Activated CD8-positive, alpha-beta memory T cell treated with anti-CD3 and anti-CD28 coated beads for 1 hour (primary cell): ENCODE measurements at regions not wholly inside any gene's neighbourhood (a gene's known extent, or its start where the extent isn't known, plus 50 kb on each side); places are given as distances from the start of the nearest gene placed in this dataset.
"Not testable (repeated sequence)": the region's sequence is repeated elsewhere in the genome, so short reads cannot be mapped to it uniquely, and the experiment has no call there.

Experiments
- DNase-seq, 2 donors: peaks; one replicate each; pipeline ENCODE4 v3.0.0-alpha.2; 2020; ENCODE audit warnings: low read depth in 1 of 2; ENCODE audit errors: extremely low read depth in 1 of 2

GRCh38 chr2:225794652-225795400, 395.3 kb downstream of the NYAP2 start:
- DNase-seq = no peak

DNA sequence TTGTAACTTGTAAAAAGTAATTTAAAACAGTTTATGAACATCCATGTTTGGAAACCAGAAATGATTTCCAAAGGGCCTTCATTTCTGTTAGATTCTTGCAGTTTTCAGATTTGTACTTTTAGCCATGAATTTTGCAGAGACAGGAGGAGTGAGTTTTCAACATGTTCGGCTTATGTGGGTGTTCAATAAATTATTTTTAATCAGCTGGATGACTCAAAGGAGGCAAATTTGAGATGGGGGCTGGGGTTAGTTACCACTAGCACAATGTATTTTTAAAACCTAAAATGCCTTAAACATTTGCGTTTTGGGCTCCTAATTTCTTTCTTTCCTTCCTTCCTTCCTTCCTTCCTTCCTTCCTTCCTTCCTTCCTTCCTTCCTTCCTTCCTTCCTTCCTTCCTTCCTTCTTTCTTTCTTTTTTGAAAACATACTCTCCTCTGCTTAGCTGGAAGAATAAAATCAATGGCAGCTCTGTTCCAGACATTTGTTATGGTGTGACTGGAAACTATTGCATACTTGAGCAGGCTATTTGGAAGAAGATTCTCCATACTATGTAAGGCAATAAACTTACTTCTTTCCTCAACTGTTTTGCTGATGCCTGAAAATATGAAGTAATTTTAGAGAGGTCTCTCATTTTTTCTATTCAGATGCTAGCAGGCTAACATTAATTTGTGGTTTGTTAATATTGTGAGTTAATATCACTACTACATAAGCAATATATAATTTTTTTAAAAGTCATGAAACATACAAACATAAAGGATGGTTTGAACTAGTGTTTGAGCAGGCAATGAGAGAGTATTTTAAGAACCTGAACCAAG, 394.4 kb downstream of the NYAP2 start:
- DNase-seq = no peak

DNA sequence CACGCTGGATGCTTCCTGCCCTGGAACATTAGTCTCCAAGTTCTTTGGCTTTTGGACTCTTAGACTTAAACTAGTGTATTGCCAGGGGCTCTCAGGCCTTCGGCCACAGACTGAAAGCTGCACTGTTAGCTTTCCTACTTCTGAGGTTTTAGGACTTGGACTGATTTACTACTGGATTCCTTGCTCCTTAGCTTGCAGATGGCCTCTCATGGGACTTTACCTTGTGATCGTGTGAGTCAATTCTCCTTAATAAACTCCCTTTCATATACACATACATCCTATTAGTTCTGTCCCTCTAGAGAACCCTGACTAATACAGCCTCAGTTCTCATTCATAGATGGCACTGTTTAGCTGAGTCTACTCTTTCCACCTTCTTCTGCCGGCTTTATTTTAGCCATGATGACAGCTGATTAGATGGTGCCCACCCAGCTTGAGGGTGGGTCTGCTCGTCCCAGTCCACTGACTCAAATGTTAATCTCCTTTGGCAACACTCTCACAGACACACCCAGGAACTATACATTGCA, 389.1 kb downstream of the NYAP2 start:
- DNase-seq = no peak

GRCh38 chr2:225787497-225787896, 388.0 kb downstream of the NYAP2 start:
- DNase-seq = no peak

- no peak for DNase-seq
These were observed 382.5 kb downstream of the NYAP2 start for GRCh38 chr2:225781991-225782390.

DNA sequence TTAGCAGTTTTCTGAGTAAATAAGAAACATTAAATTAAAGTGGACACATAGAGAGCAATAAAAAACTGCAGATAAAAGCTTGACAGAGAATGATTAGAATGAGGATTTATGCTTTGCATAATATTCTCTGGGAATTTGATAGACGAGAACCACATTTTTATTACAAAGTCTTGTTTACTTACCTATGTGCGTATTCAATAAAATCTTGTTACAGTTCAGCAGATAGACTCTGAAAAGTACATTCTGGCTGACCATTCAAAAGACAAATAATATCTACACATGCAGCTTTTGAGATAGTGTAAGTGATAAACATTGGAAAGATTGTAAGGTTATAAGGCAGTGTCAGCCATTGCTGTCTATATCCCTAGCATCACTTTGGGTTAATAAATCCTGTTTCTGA, 381.6 kb downstream of the NYAP2 start:
- DNase-seq = no peak

- no peak for DNase-seq
These were observed 380.3 kb downstream of the NYAP2 start for GRCh38 chr2:225779829-225780228.

DNA sequence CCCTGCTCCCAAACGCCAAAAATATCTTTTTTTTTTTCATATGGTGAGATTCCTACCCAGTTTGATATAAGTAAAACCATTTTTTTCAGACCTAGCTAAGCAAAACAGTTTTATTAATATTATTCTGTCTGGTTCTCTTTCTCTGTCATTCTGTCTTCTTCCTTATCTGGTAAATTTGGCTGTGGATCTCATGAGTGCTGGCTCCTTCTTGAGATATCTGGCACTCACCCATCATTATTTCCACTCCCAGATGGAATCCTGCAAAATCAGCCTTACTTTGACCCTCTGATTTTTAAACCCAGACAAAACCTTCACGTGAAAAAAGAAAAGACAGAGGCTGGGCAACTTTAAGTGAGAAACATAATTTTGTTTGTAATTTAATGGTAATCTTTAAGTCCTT, 373.6 kb downstream of the NYAP2 start:
- DNase-seq = no peak

GRCh38 chr2:225771701-225772100, 372.2 kb downstream of the NYAP2 start:
- no peak for DNase-seq

- no peak for DNase-seq
These were observed 369.2 kb downstream of the NYAP2 start for GRCh38 chr2:225768741-225769140.

DNA sequence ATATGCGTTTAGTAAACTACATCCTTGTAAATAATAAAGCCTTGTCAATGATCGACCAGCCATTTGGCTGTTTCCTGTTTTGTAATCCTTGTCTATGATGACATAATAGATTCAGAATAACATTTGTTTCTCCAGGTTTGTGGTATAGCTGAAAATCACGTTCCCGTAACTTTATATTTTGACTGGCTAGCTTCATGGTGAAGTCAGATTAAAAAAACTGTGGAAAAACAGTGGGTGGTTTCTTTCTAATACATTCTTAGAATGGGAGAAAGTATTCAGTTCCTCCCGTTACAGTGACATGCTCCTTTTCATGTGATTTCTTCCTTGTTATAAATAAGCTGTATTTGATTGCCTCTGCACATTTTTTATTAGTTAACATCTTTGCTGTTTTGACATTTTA, 366.9 kb downstream of the NYAP2 start:
- DNase-seq = no peak

DNA sequence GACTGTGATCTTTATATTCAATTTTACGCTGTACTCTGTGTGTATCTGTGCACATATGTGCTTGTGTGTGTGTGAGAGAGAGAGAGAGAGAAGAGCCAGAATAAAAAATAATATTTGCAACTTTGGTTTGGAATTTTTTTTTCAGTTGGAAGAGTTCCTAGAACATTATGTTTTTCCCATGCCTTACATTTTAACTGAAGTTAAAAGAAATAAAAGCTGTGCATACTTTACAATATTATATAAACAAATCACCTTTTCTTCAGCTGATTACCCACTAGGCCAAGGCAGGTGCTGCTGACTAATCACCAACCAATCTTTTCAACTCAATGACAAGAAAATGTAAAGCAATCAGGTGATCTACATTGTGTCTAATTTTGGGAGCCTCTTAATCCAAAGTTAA, 366.3 kb downstream of the NYAP2 start:
- no peak for DNase-seq

DNA sequence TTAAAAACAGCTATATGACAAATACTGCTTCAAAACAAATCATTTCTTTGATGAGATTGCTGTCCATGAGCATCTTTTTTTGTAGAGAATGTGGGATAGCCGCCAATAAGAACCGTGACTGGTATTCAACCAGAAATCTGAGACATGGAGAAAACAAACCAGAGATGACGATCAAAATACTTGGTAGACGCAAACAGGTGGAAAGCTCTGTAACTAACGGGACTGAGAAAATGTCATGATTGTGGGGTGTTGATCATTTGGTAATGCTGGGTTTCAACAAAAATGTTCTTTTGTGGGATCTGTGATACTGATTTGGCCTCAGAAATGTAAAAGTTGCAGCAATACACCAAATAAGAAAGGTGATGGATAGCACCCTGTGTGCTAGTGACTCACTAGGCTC, 364.8 kb downstream of the NYAP2 start:
- no peak for DNase-seq

DNA sequence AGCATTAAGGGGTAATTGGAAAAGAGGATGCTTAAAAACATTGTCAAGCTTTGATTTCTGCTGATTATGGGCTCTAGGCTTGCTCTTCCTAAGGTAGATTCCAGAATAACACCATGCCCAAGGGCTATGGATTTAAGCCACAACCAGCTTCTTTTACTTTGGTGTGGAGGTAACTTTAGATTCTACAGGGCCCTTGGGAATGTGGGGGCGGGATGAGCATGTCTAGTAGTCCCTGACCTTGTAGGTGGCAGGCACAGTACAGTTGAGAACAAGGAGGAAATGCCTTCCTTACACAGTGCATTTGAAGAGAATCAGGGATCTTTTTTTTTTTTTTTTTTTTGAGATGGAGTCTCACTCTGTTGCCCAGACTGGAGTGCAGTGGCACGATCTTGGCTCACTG, 364.2 kb downstream of the NYAP2 start:
- DNase-seq = no peak

- DNase-seq = no peak
These were observed 361.9 kb downstream of the NYAP2 start for GRCh38 chr2:225761396-225761795.

DNA sequence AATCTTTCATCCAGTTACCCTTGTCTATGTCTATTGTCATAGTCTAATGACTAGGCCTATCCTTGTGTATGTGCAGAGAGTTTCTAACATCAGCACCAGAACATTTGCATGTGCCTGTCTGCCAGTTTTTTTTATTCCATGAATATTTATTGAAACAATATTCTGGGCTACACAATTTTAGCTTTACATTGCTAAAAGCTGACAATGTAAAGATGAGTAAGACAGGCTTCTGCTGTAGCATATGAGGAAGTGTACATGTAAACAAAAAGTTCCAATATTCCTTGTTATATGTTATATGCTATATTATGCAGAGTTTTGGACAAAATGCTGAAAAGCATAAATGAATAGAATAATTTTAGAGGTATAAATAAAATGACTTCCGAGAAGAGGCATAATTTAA, 357.7 kb downstream of the NYAP2 start:
- DNase-seq = no peak

DNA sequence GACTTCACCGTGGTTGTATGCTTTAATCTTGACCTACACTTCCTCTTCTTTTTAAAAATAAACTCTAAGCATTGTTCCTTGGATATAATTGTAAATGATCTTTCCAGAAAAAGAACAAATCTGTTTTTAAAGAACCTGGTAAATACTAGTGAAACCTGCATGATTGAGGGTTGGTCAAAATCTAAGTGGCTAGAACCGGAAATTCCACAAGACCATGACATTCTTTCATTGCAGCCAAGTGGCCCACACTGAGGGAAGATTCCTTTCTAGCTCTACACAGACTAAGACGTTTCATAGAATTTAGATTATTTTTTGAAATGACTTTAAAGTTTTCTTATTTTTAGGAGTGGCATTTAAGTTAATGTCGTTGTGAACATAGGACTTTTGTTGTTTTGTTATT, 356.7 kb downstream of the NYAP2 start:
- DNase-seq = no peak

DNA sequence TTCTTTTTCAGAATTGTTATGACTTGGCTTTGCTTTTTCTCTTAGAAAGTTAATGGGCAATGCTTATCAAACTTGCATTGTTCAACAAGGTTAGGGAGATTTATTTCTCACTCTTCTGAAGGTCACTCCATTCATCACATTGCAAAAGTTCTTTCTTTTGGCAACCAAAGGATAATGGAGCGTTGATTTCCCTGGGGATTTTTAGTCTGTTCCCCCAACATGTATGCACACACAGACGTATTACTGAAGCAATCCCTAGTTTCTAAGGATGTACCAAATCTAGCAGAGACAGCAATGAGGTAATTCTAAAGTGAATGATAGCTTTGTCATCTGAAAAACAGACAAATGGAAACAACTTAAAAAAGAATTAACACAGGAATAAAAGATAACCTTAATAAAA, 349.1 kb downstream of the NYAP2 start:
- DNase-seq = no peak

DNA sequence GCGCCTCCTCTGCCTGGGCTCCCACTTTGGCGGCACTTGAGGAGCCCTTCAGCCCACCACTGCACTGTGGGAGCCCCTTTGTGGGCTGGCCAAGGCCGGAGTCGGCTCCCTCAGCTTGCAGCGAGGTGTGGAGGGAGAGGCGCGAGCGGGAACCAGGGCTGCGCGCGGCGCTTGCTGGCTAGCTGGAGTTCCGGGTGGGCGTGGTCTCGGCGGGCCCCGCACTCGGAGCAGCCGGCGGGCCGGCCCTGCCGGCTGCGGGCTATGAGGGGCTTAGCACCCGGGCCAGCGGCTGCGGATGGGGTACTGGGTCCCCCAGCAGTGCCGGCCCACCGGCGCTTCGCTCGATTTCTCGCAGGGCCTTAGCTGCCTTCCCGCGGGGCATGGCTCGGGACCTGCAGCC, 344.5 kb downstream of the NYAP2 start:
- DNase-seq = not testable (repeated sequence)

DNA sequence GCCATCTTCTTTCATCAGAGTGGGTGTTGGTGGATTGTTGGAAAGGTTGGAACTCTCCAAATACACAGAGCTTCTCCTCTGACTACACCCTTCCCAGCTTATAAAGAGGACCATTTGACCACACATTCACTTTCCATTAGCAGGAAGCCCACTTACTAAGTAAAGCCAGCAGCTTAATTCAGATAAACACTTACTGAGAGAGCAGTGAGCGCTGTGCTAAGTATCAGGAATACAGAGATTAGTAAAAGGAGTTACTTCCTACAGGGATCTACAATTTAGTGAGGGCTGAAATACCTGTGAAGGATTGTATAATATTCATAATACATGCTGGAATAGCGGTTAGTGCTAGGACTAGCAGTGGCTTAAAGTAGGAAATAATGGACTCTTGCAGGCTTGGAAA, 343.0 kb downstream of the NYAP2 start:
- DNase-seq = no peak

DNA sequence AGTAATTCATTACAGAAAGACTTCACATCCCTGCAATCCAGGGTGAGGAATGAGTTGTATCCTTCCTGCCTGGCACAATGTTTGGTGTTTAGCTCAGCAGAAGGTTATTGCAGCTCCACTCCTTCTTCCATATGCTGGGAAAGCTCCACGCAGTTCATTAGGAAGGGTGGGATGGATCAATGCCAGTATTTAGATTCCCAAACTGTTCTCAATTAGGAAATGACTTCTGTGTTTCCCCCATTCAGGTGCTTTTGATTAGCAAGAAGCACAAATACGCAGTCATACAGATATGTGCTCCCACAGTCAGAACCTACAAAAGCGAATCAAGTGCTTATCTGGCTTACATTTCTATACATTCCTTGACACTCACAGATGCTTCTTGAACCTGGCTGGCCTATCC, 340.6 kb downstream of the NYAP2 start:
- DNase-seq = no peak

GRCh38 chr2:225739328-225739727, 339.8 kb downstream of the NYAP2 start:
- DNase-seq = no peak
